GM12892 (cell line): ENCODE measurements at regions not wholly inside any gene's neighbourhood (a gene's known extent, or its start where the extent isn't known, plus 50 kb on each side); places are given as distances from the start of the nearest gene placed in this dataset.

Experiments used
- POLR2A ChIP-seq: IDR thresholded peaks from 2 replicates; pipeline ENCODE4 v1.6.1; 2011; ENCODE audit warnings: low read depth, low read length, control low read depth
- TAF1 ChIP-seq: IDR thresholded peaks from 2 replicates; pipeline ENCODE4 v1.6.1; 2011; ENCODE audit warnings: low read depth, mild to moderate bottlenecking, control low read depth, low read length, borderline replicate concordance

- no peak for TF ChIP-seq TAF1
- no peak for TF ChIP-seq POLR2A
Measured at GRCh38 chr22:48316257-48317250, 1511.1 kb downstream of the BRD1 start.
